NCI-H2107 (cell line): ENCODE measurements at regions not wholly inside any gene's neighbourhood (a gene's known extent, or its start where the extent isn't known, plus 50 kb on each side); places are given as distances from the start of the nearest gene placed in this dataset.

Source experiments
- DNase-seq: peaks from one replicate; lab custom pipeline; 2025; lab: John Stamatoyannopoulos, UW

DNA sequence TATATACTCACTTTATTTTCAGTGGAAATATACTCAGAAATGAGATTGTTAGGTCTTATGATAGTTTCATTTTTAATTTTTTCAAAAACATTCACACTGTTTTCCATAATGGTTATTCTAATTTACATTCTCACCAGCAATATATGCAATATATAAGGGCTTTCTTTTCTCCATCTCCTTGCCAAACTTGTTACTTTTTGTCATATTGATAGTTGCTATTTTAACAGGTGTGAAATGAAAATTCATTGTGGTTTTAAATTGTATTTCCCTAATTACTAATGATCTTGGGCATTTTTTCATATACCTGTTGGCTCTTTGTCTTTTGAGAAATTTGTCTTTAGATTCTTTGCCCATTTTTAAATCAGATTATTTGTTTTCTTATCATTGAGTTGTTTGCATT lies 325.2 kb downstream of the DIPK2A start:
- DNase-seq = no peak

DNA sequence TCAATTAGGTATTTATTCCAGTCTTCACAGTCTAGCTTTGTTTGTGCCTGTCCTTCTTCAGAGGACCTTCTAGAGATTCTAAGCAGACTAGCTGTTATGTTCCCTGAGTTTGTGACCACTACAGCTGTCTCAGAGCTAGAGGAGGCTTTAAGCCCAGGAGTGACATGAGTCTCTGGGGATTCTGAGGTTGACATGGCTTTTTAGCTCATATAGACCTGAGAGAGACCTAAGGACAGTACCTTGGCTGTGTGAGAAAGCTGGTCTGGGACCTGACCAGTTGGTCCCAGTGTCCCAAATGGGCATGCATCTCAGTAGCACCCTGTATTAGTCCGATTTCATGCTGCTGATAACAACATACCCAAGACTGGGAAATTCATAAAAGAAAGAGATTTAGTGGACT lies 330.2 kb downstream of the DIPK2A start:
- no peak for DNase-seq

DNA sequence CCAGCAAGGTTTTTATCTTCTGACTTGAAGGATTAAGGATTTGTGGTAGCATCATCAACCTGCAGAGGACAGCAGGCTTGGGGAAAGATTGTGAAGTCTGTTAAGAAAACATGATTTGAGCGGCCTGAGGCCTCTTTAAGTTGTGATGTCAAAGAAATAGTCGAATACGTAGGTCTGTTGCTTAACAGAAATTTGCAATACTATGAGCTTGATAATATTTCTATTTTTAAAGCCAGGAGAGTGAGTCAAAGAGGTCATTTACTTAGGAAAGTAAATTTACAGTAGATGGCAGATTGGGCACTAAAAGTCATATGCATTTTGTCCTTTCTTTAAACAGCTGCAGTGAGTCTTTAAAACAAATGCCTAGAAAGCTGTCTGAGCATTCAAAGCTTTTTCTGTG lies 336.3 kb downstream of the DIPK2A start:
- no peak for DNase-seq

DNA sequence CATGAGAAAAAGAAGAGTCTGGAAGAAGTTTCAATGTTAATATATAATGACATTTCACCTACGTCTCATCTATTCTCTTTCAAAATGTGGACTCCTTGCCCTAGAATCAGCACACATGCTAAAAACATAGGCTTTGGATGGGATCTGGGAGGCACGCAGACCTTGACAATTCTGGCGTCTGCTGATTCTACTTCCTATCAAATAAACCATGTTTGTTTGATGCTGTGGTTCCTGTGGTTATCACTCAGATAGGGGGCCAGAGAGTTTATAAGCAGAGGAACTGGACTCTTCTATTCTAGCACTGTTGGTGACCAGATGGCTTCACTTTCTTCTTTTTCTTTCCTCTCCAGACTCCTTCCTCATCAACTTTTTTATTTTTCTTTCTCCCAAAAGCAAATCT lies 336.8 kb downstream of the DIPK2A start:
- no peak for DNase-seq

DNA sequence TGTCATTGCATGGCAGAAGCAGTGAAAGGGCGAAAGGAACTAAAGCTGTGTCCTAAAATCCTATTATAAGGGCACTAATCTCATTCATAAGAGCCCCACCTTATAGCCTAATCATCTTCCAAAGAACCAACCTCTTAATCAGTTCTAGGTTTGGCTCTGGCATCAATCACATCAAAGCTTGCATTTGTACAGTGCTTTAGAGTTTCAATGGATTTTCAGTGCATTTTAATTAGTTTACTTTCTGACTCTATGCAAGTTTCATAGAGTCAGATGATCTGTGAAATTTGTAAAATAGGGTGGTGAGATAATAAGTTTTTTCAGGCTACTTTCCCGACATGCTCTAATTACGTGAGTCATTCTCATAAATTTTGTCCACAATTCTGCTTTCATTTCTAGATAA lies 341.1 kb downstream of the DIPK2A start:
- DNase-seq = no peak

DNA sequence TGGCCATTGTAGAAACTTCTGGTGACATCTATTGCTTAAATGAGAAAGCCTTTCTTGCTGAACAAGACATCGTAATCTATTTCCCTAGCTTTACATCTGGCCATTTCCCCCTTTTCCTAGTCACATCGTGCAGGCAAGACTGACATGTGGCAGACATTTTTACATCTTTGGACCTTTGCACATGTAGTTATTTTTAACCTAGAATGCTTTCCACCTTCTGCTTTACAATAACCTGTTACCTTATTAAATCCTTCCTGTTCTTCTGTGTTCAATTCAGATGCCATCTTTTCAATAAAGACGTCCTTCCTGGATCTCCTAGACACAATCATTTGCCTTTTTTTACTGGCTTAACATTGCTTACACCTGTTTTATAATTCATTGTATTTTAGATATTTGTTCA lies 343.3 kb downstream of the DIPK2A start:
- DNase-seq = no peak

DNA sequence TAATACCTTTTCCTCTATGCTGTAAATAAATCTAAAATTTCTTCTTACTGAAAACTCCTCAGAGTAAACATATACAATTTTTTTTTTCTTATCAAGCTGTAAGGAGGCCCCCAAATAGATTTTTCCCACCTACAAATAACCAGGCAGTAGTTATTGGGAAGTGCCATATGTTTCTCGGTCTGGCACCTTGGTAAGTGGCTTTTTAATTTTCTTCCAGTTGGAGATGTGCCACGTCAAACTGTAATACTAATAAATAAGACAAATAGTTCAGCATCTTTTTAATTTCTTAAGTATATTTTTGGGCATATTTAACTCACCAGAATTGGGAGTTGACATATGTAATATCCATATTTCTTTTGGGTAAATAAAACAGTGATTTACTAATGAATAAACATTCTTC lies 346.3 kb downstream of the DIPK2A start:
- no peak for DNase-seq

DNA sequence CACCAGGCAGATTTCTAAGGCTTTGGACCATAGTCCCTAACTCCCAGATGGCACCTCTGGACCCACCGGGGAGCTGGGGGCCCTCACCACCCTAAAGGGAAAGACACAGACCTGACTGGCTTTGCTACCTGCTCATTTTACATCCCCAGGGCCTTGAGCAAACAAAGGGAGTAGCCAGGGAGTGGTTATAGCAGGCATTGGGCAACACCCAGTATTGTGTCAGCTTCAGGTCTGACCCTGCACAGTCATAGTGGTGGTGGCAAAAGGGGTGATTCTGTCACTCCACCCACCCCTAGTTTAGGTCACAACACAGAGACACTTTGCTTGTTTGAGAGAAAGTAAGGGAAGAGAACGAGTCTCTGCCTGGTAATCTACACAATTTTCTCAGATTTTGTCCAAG lies 352.5 kb downstream of the DIPK2A start:
- no peak for DNase-seq

DNA sequence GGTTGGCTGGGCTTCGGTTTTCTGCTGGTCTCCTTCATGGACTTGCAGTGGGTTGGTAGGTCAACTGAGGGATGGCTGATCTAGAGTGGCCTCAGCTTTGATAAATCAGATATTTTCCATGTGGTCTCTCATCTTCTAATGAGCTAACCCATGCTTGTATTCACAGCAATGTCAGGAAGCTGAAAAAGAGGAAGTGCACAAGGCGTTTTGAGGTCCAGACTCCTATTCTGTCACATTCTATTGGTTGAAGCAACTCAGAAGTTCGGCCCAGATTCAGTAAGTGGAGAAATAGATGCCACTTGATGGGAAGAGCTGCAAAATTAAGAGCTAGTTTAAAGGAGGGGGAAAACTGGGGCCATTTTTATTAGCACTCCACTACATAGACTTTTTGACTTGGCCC lies 361.2 kb downstream of the DIPK2A start:
- DNase-seq = no peak

DNA sequence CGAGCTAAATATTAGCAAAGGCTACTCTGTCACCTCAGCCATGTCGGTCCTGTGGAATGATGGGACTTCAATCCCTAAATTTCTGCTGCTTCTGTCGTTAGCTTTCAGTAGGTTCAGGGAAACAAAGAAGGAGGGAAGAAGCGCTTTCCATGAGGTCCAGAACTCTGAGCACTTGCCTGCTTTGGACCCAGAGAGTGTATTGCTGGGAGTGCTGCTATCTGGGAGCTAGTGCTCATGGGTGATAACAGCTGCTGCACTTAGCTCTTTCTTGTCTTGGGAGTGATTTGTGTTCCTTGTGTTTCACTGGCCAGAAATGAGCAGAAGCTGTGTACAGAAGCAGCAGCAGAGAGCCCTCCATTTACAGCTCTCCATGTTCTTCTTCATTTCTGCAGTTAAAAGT lies 369.8 kb downstream of the DIPK2A start:
- DNase-seq = no peak

DNA sequence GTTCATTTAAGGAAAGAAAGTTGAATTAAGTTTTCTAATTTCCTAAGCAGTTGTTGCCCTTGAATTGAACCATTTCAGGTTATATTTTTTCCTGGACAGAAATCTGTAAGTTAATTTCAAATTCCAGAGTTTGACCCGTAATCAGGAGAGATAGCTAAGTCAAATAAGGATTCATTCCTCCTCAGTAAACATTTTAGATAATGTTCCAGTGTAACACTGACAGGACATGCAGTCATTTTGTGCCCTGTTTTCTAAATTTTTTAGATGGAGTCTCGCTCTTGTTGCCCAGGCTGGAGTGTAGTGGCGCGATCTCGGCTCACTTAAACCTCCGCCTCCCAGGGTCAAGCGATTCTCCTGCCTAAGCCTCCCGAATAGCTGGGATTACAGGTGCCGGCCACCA lies 371.7 kb downstream of the DIPK2A start:
- no peak for DNase-seq

DNA sequence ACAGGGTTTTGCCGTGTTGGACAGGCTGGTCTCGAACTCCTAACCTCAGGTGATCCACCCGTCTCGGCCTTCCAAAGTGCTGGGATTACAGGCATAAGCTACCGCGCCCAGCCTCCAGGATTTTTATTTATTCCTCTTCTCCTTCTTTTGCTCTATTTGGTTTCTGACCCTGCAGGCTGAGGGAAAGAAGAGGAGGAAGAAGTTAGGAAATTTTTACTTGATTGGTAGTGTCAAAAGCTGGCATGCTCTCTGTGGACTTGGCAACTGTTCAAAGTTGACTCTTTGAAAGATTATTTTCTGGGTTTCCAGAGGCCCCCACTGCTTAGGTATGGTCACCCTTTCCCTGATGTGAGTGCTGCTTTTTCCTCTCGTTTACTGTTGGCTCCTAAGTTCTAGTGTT lies 372.2 kb downstream of the DIPK2A start:
- DNase-seq = no peak

DNA sequence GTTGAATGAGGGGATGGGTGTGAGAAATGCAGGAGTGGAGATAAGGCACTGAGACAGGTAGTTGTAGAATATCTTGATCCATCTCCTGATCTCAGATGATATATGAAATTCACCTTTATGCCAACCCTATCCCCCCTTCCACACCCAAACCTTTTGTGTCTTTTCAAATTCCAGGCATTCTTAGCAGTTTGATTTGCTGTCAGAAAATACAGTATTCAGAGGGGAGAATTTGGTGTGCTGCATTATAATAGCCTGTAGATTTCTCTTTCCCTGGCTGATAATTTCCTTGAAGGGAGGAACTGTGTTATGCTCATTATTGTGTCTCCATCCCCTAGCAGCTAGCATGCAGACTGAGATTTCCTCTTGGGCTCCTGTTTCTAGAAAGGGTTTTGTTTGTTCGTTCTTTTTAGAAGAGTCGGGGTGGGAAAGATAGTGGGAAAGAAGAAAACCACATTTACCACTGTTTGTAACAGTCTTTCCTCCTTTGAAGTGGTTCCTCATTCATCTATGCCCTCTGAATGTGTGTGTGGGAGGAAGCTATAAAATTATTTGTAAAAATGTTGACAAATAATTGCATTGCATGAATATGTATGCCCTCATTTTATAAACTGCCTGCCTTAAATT lies 373.4 kb downstream of the DIPK2A start:
- no peak for DNase-seq

DNA sequence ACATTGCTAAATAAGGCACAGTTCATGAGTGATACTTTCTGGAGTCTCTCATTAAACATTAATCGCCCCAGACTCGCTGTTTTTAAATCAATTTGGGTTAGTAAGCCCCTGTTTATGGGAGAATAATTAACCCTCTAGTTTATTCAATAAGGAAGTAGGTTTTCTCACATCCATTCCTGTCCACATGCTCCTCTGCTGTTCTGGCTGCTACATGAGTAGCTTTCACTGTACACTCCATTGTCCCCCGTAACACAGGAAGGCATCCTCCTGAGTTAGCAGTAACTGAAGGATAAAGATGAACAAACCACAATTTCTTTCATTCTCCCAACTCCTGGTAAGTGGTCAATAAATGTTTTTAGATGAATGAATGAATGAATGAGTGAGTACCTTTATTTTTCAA lies 378.5 kb downstream of the DIPK2A start:
- no peak for DNase-seq

DNA sequence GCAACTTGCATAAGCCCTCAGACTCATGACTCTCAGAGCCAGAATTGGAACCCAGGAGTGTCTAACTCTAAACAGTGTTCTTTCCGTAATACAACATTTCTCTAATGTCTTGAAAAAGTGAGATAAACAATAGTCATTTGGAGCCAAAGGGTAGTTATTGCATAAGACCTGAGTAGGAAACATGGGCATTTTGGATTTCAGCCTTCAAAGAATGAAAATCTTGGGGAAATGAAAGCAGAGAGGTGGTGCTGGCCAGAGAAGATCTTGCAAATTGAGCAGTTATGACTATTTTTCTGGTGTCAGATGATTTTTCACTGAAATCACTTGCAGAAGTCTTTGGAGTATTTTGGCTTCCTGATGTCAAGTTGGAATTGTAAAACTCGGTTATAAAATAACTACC lies 379.4 kb downstream of the DIPK2A start:
- no peak for DNase-seq

DNA sequence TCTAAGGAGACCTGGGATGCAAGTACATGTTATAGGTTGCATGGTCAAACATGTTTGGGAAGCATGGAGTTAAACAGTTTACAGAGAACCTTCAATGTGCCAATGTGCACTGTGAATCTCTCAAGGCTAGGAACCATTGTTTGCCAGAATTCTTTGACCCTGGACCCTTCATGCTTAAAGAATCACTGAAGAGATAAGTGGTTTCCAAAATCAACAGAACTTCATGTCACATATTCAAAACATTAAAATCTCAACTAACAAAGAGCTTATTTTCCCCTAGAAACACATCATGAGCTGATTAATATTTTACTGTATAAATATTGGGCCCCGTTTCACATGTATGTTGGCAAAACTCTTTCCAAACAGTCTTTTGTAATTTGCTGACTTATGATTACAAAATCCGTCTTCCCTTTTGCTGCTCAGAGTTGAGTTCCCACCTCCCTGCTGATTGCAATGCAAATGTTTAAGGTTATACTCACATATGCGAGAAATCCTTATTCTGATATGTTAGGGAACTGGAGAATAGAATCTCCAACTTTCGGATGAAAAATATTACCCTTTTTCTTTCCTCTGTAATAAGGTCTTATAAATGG lies 380.2 kb downstream of the DIPK2A start:
- no peak for DNase-seq

DNA sequence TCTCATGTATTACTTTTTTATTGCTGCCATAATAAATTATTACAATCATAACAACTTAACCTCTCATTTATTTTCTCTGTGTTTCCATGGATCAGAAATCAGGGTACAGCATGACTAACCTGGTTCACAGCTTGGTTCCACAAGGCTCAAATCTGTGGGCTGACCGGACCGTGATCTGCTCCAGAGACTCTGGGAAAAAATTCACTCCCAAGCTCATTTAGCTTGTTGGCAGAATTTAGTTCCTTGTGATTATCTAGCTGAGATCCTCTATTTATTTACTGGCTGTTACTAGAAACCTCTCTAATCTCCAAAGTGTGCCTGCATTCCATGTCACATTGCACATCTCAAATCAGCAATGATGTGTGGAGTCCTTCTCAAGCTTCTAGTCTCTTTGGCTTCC lies 386.6 kb downstream of the DIPK2A start:
- no peak for DNase-seq

DNA sequence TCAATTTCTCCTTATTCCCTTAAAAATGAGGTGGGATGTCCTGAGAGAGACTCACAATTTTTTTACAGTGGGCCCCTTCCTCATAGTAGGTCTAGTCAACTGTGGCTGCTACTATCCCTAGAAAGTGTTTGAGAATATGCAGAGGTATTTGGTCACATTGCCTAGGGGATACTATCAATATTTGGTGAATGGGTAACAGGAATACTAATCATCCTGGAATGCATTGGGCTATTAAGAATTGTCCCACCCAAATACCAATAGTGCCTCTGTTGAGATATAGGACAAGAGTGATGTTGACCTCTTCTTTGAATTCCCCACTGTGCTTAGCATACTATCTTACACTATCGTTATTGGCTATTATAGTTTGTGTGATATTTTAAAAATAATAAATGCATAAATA lies 389.4 kb downstream of the DIPK2A start:
- DNase-seq = no peak

DNA sequence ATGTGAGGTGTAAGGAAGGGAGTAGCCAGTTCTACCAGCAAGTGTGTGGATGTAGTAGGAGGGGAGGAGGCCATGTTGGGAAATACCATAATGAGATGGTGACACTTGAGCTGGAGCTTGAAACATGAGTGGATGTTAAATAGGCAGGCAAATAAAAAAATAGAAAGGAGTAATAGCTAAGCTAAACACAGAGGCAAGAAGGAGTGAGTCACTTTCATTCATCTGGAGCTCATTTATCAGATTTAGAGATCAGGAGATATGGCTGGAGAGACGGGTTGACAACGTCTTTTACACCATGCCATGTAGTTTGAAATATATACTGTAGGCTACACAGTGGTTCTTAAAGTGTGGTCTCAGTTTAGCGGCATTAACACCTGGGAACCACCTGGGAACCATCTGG lies 390.5 kb downstream of the DIPK2A start:
- no peak for DNase-seq

DNA sequence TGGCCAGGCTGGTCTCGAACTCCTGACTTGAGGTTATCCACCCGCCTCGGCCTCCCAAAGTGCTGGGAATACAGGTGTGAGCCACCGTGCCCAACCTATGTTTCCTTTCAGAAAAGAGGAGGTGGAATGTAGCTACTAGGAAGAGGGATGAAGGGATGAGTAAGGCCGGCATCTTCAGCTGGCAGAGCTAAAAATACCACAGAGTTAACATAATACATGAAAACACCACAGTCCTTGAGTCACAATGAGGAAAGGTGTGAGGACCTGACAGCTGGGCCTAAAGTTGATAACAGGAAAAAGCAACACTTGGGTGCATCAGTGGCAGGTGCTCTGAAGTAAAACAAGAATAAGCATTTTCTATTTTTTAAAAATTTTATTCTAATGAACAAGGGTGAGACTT lies 392.2 kb downstream of the DIPK2A start:
- no peak for DNase-seq

DNA sequence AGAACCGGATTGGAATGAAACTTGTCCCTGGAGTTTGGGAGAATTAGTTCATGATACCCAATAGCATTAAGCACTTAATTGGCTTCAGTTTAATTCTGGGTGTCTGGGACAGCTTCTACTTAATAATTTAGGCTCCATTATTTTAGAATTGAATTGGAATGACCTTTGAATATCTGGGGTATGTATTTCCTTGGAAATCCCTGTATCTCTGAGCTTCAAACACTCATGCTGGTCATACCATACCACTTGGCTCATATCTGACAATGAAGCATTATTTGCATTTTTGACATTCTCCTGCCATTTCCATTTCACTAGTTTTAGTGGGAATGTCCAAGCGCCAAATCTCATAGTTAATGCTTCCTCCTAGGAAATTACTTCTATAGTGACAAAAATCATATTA lies 393.1 kb downstream of the DIPK2A start:
- no peak for DNase-seq

DNA sequence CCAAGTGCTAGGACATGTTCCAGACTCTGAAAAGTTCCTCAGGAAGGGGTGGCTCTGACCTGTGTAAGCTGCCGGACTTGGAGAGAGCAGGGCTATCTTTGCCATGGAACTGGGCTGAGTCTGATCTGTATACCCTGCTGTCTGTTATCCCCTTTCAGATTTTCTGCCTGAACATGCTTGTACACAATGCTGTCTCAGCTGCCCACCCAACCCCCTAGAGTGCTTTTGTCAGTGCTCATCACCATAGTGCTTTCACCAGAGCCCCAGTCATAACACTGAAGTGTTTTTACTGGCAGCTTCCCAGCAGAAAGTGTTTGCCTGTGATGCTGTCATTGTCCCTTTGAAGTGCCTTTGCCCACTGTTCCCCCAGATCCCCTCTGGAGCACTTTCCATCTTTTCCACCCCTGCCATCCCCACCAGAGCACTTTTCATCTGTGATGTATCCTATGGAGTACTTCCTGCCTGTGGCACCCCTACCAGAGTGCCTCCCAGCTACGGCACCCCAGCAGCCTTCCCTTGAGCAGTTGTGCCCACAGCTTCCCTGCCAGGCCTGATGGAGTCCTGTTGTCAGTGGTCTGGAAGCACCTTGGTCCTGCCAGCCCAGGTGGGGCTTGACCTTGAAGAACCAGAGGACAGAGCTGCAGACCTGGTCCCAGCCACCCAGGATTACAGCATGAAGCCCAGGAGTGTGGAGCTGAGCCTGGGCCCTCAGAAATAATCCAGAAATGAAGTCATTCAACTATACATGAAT lies 397.7 kb downstream of the DIPK2A start:
- no peak for DNase-seq

DNA sequence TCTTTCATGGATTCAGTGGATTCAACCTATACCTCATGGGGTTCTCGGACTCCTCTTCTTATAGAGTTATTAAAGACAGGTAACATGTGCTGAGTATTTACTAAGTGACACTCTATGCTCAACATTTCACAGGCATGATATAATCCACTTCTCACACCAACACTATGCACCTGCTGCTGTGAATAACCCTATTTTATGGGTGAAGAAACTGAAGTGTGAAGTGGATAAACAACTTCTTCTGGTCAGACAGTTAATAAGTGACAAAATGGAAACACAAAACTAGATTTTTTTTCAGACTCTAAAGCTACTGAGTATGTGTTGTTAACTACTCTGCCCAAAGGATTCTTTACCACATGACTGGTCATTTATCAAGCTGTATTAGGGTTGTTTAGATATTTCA lies 403.5 kb downstream of the DIPK2A start:
- DNase-seq = no peak

DNA sequence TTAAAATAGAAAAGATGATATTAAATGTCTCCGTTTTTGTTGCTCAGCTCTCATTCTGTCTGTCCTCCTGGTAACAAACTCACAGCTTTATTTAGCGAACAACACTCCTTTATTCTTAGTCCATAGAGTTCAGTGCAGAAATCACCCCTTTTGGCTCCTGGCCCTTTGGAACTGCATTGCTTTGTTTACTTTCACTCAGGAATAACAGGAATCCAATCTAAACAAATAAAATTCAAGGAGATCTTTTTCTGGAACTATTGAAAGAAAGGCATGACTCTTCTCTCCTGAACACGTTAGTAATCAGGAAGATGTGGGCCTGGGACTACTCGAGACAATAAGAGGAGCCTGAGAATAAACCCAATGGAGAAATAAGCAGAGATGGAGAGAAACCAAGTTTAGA lies 409.2 kb downstream of the DIPK2A start:
- DNase-seq = no peak
